Dendritic cell treated with granulocyte-macrophage colony-stimulating factor and Interleukin-4, amounts not matched to agents 40 ng/mL and 50 ng/mL, for 4 days (primary cell): ENCODE measurements at regions not wholly inside any gene's neighbourhood (a gene's known extent, or its start where the extent isn't known, plus 50 kb on each side); places are given as distances from the start of the nearest gene placed in this dataset.

Experiments
- H3K27ac Mint-ChIP-seq: one replicate; pipeline ENCODE4 v1.8.0; 2022; ENCODE audit warnings: mild to moderate bottlenecking, mixed read lengths
- H3K27me3 Mint-ChIP-seq: one replicate; pipeline ENCODE4 v1.8.0; 2022; ENCODE audit warnings: mild to moderate bottlenecking, mixed read lengths
- H3K36me3 Mint-ChIP-seq: one replicate; pipeline ENCODE4 v1.8.0; 2022; ENCODE audit warnings: low read depth, mixed read lengths
- H3K4me1 Mint-ChIP-seq: one replicate; pipeline ENCODE4 v1.8.0; 2022; ENCODE audit warnings: low read depth, mixed read lengths
- H3K4me3 Mint-ChIP-seq: one replicate; pipeline ENCODE4 v1.8.0; 2022; ENCODE audit warnings: mild to moderate bottlenecking, moderate library complexity, mixed read lengths
- H3K9me3 Mint-ChIP-seq: one replicate; pipeline ENCODE4 v1.8.0; 2022; ENCODE audit warnings: mixed read lengths
- intact Hi-C: fragments of 100-400 bp; cut with micrococcal nuclease; formaldehyde crosslinking; loops from one replicate; pipeline ENCODE4 v1.15.0; 2022

DNA sequence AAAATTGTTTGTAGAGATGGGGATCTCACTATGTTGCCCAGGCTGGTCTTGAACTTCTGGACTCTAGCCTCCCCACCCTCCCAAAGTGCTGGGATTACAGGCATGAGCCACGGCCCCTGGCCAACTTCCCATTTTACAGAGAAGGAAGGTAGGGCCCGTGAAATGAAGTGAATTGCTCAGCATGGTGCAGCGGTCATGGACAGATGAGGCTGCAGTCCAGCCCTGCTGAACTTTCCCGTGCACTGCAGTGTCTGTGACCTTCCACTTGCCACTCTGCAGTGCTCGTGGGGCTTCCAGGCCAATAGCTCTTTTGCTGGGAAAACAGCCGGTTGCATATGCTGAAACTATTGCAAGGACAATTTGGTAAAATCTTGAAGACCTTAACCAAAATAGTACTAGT lies 454.4 kb upstream of the FAT1 start:
- Mint-ChIP-seq H3K36me3 (no peaks in the 10 kb centered on the region), H3K9me3 (peaks cover 7% of the 10 kb centered on the region), H3K27ac (no peak overlapping the region), H3K4me1 (no peaks in the 10 kb centered on the region), H3K4me3 (no peak overlapping the region), H3K27me3 (no peaks in the 10 kb centered on the region)
- intact Hi-C loops, result no loop called here

DNA sequence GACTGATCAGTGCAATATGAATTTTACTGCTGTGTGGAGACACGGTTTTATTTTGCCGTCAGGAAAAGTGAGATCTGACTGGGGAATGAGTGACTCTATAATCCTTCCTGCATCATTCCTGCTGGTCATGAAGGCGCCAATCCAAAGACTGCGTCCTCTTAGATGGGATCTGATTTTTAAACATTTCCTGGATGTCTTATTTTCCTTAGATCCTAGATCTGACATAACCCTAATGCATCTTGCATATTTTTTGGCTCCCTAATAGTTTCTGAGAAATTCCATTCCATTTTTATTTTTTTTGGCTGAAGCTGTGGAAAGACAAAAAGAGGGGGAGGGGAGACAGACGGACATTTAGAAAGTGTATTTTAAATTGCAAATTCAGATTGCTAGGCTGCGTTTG lies 454.9 kb upstream of the FAT1 start:
- H3K9me3 Mint-ChIP-seq, result peaks cover 7% of the 10 kb centered on the region
- H3K27ac Mint-ChIP-seq, result no peak overlapping the region
- no peak overlapping the region for H3K4me3 Mint-ChIP-seq
- H3K4me1 Mint-ChIP-seq, result no peaks in the 10 kb centered on the region
- H3K27me3 Mint-ChIP-seq, result no peaks in the 10 kb centered on the region
- H3K36me3 Mint-ChIP-seq, result no peaks in the 10 kb centered on the region
- intact Hi-C loops, result no loop called here

DNA sequence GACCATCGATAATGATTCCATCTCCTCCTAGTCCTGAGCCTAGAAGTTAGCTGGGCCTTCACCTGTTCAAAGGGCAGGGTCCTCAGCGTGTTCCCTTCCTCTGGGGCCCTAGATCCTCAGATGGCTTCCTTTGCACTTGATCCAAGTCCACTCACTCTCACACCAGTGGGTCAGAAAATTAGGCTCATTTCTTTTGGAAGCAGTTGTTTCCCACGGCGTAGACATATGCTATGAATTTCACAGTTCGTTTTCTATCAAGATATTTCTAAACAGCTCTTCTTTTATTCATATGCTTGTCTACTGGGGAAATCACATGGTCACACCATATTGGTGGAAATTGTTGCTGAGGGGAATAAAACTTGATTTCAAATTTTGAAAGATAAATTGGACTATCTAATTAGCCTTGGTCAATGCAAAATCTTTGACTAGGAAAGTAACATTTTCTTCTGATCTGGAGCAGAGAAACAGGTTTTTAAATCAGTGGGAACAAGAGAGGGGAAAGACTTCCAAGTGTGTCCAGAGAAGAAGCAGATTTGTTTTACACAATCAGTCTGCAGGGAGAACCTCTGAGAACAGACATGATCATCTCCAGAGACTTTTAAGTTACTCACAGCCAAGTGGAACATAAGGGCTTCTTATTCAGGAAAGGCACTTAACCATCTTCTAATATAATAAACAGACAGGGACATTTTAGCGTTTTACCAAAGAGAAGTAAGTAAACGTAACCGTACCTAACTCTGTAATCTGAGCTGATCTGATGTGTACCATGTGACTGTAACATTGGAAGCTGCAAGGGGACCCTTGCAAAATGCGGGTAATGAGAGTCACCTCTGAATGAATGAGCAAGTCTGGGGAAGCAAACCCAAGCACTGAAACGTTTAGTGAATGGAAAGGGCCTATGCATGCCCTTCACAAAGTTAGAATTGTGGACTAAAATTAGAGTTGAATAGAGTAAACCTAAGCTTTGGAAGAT lies 455.7 kb upstream of the FAT1 start:
- no peaks in the 10 kb centered on the region for H3K36me3 Mint-ChIP-seq
- no peaks in the 10 kb centered on the region for H3K4me1 Mint-ChIP-seq
- no peak overlapping the region for H3K27ac Mint-ChIP-seq
- intact Hi-C loops, result no loop called here
- no peaks in the 10 kb centered on the region for H3K9me3 Mint-ChIP-seq
- no peak overlapping the region for H3K4me3 Mint-ChIP-seq
- no peaks in the 10 kb centered on the region for H3K27me3 Mint-ChIP-seq

DNA sequence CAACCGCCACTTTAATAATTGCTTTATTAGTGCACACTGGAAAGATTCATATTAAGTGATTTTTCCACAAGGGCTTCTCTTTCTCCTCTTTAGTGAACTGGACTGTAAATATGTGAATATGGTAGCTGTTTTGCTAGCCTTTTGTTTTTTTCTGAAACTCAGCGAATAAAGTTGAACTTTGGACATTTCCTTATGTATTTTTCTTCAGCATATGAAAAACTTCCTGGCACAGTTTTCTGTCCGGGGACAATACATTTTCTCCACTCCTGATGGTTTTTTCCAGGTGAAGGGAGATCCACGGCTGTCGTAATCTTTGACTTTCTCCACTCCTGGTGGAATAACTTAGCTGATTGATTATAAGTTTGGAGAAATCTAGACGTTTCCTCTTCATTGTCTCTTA lies 457.4 kb upstream of the FAT1 start:
- Mint-ChIP-seq H3K27ac (no peak overlapping the region), H3K4me1 (no peaks in the 10 kb centered on the region), H3K36me3 (no peaks in the 10 kb centered on the region), H3K27me3 (no peaks in the 10 kb centered on the region), H3K9me3 (no peaks in the 10 kb centered on the region), H3K4me3 (no peak overlapping the region)
- intact Hi-C loops, result no loop called here

DNA sequence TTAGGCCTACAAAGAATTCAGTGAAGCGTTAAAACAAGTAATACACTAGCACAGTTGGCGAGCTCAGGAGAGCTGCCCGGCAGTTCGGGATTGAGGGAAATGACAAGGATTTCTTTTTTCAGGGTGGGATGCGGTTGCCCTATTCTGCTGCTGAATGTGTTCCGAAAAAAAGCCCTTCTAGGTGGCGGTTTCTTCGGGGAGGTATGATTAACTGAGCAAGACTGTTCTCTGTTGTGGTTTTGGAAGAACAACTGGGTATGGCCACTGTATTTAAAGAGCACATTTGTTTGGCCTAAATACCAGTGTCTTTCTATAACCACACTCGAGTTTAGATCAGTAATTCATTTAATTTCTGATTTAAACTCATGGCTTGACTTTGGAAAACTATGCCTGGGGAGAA lies 459.7 kb upstream of the FAT1 start:
- intact Hi-C loops, result no loop called here
- Mint-ChIP-seq H3K4me1 (no peaks in the 10 kb centered on the region), H3K27me3 (no peaks in the 10 kb centered on the region), H3K9me3 (peaks cover 10% of the 10 kb centered on the region), H3K27ac (no peak overlapping the region), H3K36me3 (no peaks in the 10 kb centered on the region), H3K4me3 (no peak overlapping the region)

DNA sequence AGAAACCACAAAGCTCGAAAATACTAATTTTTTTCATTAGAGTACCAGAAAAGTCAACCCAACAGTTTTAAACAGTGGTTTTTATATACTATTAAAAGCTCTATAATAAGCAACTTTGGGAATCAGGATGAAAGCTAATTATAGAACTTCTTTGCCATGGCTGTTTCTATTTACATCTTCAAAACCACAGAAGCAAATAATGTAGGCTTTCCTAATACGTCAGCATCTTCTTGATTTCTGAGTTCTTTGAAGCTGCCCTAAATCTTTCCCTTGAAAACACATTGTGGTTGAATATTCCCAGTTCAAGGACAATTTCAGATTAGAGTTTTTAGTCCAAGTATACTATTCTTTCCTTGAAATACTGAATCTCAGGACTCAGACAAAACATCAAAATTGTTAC lies 460.2 kb upstream of the FAT1 start:
- intact Hi-C loops, result no loop called here
- Mint-ChIP-seq H3K27me3 (no peaks in the 10 kb centered on the region), H3K9me3 (peaks cover 11% of the 10 kb centered on the region), H3K36me3 (no peaks in the 10 kb centered on the region), H3K4me1 (no peaks in the 10 kb centered on the region), H3K4me3 (no peak overlapping the region), H3K27ac (no peak overlapping the region)

DNA sequence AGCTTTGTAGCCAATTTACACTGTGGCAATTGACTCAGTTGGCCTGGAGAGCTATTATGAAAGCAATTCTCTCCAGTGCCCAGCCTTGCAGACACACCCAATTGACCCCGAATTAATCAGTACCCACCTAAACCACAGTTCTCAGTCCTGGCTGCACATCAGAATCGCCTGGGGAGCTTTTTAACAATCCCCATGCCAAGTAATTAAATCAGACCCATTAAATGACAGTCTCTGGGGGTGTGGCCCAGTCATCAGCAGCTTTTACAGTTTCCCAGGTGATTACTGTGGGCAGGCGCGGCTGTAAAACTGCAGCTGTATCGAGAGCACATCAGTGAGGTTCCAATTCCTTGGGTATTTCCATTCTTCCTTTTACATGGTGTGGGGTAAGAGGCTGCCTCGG lies 460.9 kb upstream of the FAT1 start:
- Mint-ChIP-seq H3K4me3 (no peak overlapping the region), H3K9me3 (peaks cover 11% of the 10 kb centered on the region), H3K36me3 (no peaks in the 10 kb centered on the region), H3K4me1 (no peaks in the 10 kb centered on the region), H3K27me3 (no peaks in the 10 kb centered on the region), H3K27ac (no peak overlapping the region)
- intact Hi-C loops, result no loop called here

DNA sequence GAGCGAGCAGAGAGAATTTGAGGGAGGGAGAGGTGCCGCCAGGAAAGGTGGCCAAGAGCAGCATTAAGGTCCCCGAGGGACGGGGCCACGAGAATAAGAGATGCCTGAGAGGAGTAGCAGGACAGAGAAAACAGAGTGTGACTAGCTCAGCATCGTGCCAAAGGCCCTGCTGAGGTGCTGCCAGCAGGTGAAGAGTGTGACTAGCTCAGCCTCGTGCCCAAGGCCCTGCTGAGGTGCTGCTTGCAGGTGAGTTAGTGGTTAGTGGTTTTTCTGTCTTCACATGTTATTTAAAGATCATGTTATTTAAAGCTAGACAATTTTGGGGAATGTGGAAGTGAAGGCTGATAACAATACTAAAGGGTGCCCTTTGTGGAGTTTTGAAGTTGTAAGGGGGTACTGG lies 464.5 kb upstream of the FAT1 start:
- H3K9me3 Mint-ChIP-seq, result peaks cover 11% of the 10 kb centered on the region
- H3K4me1 Mint-ChIP-seq, result no peaks in the 10 kb centered on the region
- no peaks in the 10 kb centered on the region for H3K27me3 Mint-ChIP-seq
- no peak overlapping the region for H3K4me3 Mint-ChIP-seq
- H3K36me3 Mint-ChIP-seq, result no peaks in the 10 kb centered on the region
- intact Hi-C loops, result no loop called here
- H3K27ac Mint-ChIP-seq, result no peak overlapping the region

DNA sequence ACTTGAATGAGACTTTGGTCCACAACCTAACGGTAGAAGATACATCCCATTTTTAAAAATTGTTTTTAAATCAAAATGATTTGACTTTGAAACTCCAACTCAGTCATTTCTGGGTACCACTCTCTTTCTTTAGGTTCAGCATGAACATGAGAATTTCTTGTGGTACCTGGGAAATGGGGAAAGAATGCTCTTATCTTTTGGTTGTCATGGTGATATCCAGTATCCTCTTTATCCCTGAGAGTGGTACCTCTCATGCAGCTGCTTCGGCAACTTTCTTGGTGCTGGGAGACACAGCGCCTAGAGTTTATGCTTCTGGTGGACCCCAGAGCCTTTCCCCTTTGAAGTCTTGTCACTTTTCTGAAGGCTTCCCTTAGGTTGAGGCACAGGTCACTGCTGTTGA lies 465.1 kb upstream of the FAT1 start:
- H3K27ac Mint-ChIP-seq, result no peak overlapping the region
- H3K4me1 Mint-ChIP-seq, result no peaks in the 10 kb centered on the region
- H3K36me3 Mint-ChIP-seq, result no peaks in the 10 kb centered on the region
- intact Hi-C loops, result no loop called here
- no peaks in the 10 kb centered on the region for H3K27me3 Mint-ChIP-seq
- H3K4me3 Mint-ChIP-seq, result no peak overlapping the region
- peaks cover 11% of the 10 kb centered on the region for H3K9me3 Mint-ChIP-seq

DNA sequence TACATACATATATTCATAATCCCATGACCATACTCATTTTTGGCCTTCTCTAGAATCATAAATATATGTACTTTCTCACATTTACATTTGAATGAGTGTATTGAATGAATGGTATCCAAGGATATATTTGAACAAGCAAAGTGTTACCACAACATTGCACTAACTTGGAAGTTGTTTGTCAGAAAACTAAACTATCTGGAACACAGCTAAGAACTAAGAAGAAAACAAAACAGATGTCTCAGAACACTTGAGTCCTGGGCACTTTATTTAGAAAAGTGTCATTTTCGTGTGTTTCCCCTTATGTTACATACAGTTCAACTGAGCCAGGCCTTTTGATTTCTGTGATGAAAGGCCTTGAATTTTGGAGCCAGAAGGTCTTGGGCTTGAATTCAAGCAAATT lies 466.7 kb upstream of the FAT1 start:
- peaks cover 17% of the 10 kb centered on the region for H3K9me3 Mint-ChIP-seq
- no peak overlapping the region for H3K4me3 Mint-ChIP-seq
- H3K27ac Mint-ChIP-seq, result no peak overlapping the region
- no peaks in the 10 kb centered on the region for H3K27me3 Mint-ChIP-seq
- H3K4me1 Mint-ChIP-seq, result no peaks in the 10 kb centered on the region
- no peaks in the 10 kb centered on the region for H3K36me3 Mint-ChIP-seq
- intact Hi-C loops, result no loop called here

DNA sequence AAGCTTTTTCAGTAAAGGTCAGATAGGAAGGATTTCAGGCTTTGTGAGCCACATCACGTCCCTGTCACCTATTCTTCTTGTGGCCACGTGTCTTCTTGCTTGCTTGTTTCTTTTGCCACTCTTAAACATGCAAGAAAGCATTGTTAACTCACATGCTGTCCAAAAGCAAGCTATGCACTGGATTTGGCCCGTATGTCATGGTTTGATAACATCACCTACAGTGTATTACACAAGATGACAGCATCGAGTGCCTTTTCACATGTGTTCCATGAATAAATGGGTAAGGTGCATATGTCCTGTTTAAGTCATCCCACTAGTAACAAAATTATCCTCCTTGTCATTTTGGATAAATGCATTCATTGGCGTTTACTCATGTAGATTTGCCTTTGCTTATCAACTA lies 468.0 kb upstream of the FAT1 start:
- Mint-ChIP-seq H3K9me3 (peaks cover 17% of the 10 kb centered on the region), H3K27ac (no peak overlapping the region), H3K4me1 (no peaks in the 10 kb centered on the region), H3K27me3 (no peaks in the 10 kb centered on the region), H3K4me3 (no peak overlapping the region), H3K36me3 (no peaks in the 10 kb centered on the region)
- intact Hi-C loops, result no loop called here

DNA sequence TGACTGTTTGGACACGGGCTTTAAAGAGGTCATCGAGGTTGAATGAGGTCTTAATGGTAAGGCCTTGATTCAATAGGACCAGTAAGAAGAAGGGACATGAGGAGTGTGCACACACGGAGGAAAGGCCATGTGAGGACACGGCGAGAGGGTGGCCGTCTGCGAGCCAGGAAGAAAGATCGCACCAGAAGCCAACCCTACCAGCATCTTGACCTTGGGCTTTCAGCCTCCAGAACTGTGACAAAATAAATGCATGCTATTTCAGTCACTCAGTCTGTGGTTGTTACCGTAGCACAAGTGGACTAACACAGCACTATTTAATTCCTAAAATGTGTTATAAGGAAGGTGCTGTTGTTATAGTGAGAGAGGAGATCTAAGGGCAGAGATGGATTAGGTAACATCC lies 468.6 kb upstream of the FAT1 start:
- H3K4me1 Mint-ChIP-seq, result no peaks in the 10 kb centered on the region
- no peaks in the 10 kb centered on the region for H3K36me3 Mint-ChIP-seq
- H3K4me3 Mint-ChIP-seq, result no peak overlapping the region
- no peaks in the 10 kb centered on the region for H3K27me3 Mint-ChIP-seq
- peaks cover 17% of the 10 kb centered on the region for H3K9me3 Mint-ChIP-seq
- intact Hi-C loops, result no loop called here
- H3K27ac Mint-ChIP-seq, result no peak overlapping the region

DNA sequence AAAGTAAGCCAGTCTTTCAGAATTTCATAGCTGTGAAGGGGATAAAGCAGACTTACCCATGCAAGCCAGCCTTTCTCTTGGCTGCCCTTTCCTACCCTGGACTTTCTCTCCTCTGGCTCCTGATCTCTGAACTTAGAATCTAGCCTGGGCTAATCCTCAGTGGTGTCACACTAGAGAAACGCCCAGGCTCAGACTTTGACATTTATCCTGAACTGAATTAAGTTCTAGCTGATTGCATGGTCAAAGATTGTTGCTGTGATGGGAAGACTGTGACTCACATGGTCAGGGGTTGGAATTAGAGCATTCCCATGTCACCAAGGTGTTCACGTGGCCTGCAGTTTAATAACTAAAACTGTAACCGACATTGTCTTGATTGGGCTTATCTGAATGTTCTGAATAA lies 469.5 kb upstream of the FAT1 start:
- Mint-ChIP-seq H3K27ac (no peak overlapping the region), H3K4me3 (no peak overlapping the region), H3K9me3 (peaks cover 10% of the 10 kb centered on the region), H3K27me3 (no peaks in the 10 kb centered on the region), H3K4me1 (no peaks in the 10 kb centered on the region), H3K36me3 (no peaks in the 10 kb centered on the region)
- intact Hi-C loops, result no loop called here

DNA sequence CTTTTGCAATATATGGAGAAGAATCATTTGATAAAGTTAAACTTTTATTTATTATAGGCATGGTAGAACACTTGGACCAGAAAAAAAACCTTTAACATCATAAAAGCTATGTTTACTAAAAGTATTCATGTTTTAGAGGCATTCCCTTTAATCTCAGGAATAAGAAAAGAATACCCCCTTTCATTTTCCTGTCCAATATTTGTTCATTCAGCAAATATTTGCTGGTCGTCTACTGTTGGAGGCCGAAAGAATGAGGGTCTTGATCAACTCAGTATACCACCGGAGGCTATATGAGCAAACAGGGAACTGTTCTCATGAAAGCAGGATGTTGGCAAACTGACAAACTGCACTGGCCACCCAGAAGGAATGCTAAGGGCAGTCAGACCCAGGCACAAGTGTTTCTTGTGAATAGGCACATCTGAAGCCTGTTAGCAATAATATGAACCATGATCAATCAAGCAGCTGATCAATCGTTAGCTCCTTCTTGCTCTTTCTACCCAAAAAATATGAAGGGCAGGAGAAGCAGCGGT lies 480.8 kb upstream of the FAT1 start:
- H3K4me1 Mint-ChIP-seq, result no peaks in the 10 kb centered on the region

DNA sequence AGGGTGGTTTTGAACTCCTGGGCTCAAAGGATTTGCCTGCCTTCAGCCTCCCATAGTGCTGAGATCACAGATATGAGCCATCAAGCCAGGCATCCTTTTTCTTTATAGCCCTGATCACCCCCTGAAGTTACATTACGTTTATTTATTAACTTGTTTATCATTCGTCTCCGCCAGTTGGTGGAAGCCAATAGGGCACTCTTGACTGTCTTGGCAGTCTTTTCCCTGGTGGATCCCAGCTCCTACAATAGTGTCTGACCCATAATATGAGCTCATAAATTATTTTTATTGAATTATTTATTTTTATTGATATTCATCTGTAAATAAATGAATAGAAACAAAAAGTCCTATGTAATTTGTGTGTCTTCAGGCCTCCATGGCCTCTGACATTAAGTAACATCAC lies 484.3 kb upstream of the FAT1 start:
- Mint-ChIP-seq H3K9me3 (peaks cover 30% of the 10 kb centered on the region), H3K27me3 (no peaks in the 10 kb centered on the region), H3K4me1 (no peaks in the 10 kb centered on the region), H3K27ac (no peak overlapping the region), H3K4me3 (no peak overlapping the region), H3K36me3 (no peaks in the 10 kb centered on the region)
- intact Hi-C loops, result no loop called here

More for the DNA sequence above, 480.8 kb upstream of the FAT1 start:
- Mint-ChIP-seq H3K27me3 (no peaks in the 10 kb centered on the region), H3K4me3 (no peak overlapping the region), H3K36me3 (no peaks in the 10 kb centered on the region), H3K9me3 (peaks cover 11% of the 10 kb centered on the region), H3K27ac (no peak overlapping the region)
- intact Hi-C loops, result no loop called here
